Heart left ventricle (tissue), 13 donors: ENCODE measurements at regions not wholly inside any gene's neighbourhood (a gene's known extent, or its start where the extent isn't known, plus 50 kb on each side); places are given as distances from the start of the nearest gene placed in this dataset.

Source experiments
- CTCF ChIP-seq, 12 donors: fragments of 200-600 bp; sonication (generic) in 4 of 12; IDR thresholded peaks; one replicate each; pipeline versions ENCODE4 v1.5.0 to v1.8.0; 2018 to 2022; ENCODE audit warnings: antibody characterized with exemption in 12 of 12, mild to moderate bottlenecking in 5 of 12
- POLR2A ChIP-seq, 2 donors: fragments of 450-650 bp; IDR thresholded peaks; one replicate each; pipeline ENCODE4 v1.6.1; 2017; ENCODE audit warnings: antibody characterized with exemption in 2 of 2, mild to moderate bottlenecking in 2 of 2, moderate library complexity in 2 of 2
- donor health status: ischemic (EF 13 %, LVEDD 7.1; RV severe dilation, severe dysfunction).
- donor health status: DM: no; HTN: yes; CAD: no.
- donor health status: DM: no; HTN: no; CAD: no.
- donor health status: ischemic (EF 25% LVEDD 6.9; RV normal size, moderate dysfunction).
- donor health status: ischemic (EF 25% LVEDD 5.7; RV mildly dilated, moderate dysfunction).
- donor health status: ischemic (EF 35%, LVEDD 5.7; RV mildly dilated, moderate dysfunction).
- donor health status: nonischemic (EF 11% LVEDD 7.7; RV severe dilation, severe dysfunction).
- donor health status: DM: yes; HTN: yes; CAD: no.
- donor health status: PGD.
- donor health status: ischemic (EF 29% LVEDD 5.4; RV normal size, mild dysfunction).
- donor health status: nonischemic (EF 23%, LVEDD 6.1; RV moderate dilation, normal function).

GRCh38 chr18:60775978-60776377, 403.4 kb upstream of the MC4R start:
- no peak for TF ChIP-seq CTCF (IDR thresholded peaks at IDR 0.05)
- no peak for TF ChIP-seq POLR2A (IDR thresholded peaks at IDR 0.05)
